ENCODE measurements at regions not wholly inside any gene's neighbourhood (a gene's known extent, or its start where the extent isn't known, plus 50 kb on each side); places are given as distances from the start of the nearest gene placed in this dataset.
"Not testable (repeated sequence)": the region's sequence is repeated elsewhere in the genome, so short reads cannot be mapped to it uniquely, and the experiment has no call there.

DNA sequence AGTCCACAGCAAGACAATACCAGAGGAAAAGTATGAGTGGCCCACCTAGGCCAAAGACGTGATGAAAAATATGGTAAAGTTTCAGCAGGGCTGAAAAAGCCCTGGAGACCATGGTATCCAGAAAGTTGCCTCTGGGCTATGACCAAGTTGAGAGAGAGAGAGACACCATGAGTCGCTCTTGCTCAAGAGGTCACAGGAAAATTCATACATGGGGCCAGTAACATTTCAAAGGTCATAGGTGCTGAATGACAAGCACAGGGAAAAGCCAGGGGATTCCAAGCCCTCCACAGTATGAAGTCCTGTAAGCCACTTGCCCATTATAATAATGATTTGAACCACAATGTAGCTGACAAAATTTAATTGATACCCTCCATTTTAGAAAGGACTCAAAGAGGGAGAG is 657.7 kb upstream of the CITED2 start:
- DNase-seq, result no peak

DNA sequence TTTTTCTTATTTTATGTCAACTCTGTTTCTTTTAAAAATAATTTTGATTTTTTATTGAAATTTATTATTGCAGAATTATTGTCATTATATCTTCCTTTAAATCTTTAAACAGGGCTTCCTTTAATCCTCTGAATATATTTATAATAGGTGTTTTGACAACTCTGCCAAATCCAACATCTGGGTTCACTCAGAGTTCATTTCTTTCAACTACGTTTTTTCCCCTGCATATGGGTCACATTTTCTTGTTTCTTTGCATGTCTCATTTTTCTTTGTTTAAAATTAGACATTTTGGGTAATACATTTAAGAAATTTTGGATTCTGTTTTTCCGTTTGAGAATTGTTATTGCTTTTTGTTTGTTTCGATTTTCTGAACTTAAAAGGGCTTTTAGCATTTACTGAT is 655.1 kb upstream of the CITED2 start:
- DNase-seq, result no peak

DNA sequence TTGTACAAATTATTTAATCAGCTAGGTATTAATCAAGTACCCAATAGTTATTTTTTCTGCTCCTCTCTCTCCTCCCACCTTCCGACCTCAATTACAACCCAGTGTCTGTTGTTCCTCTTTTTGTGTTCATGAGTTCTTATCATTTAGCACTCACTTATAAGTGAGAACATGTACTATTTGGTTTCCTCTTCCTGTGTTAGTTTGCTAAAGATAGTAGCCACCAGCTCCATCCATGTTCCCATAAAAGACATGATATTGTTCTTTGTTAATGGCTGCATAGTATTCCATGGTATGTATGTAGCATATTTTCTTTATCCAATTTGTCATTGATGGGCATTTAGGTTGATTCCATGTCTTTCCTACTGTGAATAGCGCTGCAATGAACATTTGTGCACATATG is 652.8 kb upstream of the CITED2 start:
- no peak for DNase-seq

GRCh38 chr6:140026546-140026945 is 652.1 kb upstream of the CITED2 start:
- no peak for DNase-seq

DNA sequence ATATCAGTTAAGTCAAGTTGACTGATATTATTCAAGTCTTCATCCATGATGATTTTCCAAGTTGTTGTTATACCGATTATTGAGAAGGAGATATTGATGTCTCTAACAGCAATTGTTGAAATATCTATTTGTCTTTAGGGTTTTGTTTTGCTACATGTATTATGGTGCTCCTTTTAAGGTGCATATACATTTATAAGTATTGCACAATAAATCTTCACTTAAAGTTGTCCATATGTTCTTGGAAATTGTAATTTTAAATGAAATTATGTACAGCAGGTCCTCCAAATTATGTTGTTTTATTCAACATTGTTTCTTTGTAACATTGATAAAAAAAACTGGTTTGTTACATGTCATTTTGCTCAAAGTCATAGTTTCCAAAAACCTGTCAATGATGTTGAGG is 650.7 kb upstream of the CITED2 start:
- DNase-seq, result no peak

DNA sequence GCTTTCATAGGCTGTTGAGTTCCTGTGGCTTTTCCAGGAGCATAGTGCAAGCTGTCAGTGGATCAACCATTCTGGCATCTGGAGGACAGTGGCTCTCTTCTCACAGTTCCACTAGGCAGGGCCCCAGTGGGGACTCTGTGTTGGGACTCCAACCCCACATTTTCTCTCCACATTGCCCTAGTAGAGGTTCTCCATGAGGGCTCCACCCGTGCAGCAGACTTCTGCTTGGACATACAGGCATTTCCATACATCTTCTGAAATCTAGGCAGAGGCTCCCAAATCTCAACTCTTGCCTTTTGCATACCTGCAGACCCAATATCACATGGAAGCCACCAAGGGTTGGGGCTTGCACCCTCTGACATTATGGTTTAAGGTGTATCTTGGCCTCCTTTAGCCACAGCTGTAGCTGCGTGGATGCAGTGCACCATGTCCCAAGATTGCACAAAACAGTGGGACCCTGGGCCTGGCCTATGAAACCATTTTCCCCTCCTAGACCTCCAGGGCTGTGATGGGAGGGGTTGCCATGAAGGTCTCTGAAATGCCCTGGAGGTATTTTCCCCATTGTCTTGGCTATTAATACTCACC is 645.9 kb upstream of the CITED2 start:
- no peak for DNase-seq

GRCh38 chr6:140018588-140018987 is 644.1 kb upstream of the CITED2 start:
- DNase-seq, result no peak

DNA sequence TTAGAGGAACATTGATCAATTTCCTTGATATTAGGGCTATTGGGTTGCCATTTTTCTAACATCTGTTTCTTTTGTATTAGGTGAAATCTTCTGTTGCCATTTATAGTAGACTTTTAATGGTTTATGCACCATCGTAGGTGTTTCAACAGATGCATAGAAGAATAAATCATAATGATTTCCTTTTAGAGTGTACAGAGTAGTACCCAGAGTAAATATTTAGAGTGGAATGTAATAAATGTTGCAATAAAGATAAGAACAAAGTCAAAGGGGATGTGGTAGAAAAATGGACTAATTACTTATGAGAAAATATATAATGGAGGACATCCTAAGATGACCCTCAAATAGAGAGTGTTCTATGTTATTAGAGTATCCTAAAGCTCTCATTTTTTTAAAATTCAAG is 643.0 kb upstream of the CITED2 start:
- DNase-seq, result no peak

- DNase-seq, result no peak
These were observed 637.7 kb upstream of the CITED2 start for GRCh38 chr6:140012150-140012549.

GRCh38 chr6:140011537-140011936 is 637.1 kb upstream of the CITED2 start:
- DNase-seq, result no peak

GRCh38 chr6:140009286-140009685 is 634.8 kb upstream of the CITED2 start:
- DNase-seq, result no peak

GRCh38 chr6:140007525-140007924 is 633.1 kb upstream of the CITED2 start:
- no peak for DNase-seq

DNA sequence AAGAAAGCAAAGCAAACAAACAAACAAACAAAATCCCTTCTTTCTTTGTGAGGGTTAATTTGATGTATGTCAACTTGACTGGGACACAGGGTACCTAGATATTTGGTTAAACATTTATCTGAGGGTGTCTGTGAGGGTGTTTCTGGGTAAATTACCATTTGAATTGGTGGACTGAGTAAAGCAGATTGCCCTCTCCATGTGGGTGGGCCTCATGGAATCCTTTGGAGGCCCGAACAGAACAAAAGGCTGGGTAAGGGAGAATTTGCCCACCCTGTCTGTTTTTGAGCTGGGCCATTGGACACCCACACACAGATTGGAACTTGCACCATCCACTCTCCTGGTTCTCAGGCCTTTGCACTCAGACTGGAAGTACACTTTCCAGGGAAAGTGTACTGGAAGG is 628.8 kb upstream of the CITED2 start:
- no peak for DNase-seq

- no peak for DNase-seq
These were observed 628.1 kb upstream of the CITED2 start for GRCh38 chr6:140002396-140003022.

GRCh38 chr6:140001821-140002341 is 627.4 kb upstream of the CITED2 start:
- DNase-seq, result no peak

GRCh38 chr6:140001005-140001404 is 626.6 kb upstream of the CITED2 start:
- no peak for DNase-seq

DNA sequence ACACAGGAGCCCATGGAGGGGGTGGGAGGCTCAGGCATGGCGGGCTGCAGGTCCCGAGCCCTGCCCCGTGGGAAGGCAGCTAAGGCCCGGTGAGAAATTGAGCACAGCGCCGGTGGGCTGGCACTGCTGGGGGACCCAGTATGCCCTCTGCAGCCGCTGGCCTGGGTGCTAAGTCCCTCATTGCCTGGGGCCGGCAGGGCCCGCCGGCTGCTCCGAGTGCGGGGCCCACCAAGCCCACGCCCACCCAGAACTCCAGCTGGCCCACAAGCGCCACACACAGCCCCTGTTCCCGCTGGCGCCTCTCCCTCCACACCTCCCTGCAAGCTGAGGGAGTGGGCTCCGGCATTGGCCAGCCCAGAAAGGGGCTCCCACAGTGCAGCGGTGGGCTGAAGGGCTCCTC is 625.2 kb upstream of the CITED2 start:
- not testable (repeated sequence) for DNase-seq

GRCh38 chr6:139998478-139998877 is 624.0 kb upstream of the CITED2 start:
- not testable (repeated sequence) for DNase-seq

DNA sequence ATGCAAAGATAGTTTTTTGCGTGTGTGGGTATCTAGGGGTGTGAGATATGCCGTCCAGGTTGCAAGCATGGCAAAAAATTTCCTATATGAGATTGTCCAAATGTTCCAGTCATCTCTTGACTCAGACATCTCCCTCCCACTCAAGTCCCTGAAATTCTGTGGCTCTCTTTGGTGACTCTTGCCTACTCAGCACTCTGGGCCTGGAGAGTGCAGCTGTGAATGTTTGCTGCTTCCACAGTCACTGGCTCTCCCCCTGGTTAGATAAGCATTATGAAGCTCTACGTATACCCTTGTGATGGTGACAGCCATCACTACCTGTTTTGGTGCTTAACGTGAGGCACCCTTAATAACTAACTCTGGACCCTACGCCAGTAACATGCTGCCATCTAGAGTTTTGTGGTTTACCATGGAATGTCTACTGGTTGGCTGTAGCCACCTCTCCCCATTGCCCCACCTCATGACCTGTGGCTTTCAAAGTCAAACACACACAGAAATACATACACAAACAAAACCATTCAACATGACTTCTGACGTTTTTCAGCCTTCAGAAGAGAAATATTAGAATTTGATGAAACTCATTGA is 621.9 kb upstream of the CITED2 start:
- DNase-seq, result no peak

- no peak for DNase-seq
These were observed 620.5 kb upstream of the CITED2 start for GRCh38 chr6:139994998-139995397.

DNA sequence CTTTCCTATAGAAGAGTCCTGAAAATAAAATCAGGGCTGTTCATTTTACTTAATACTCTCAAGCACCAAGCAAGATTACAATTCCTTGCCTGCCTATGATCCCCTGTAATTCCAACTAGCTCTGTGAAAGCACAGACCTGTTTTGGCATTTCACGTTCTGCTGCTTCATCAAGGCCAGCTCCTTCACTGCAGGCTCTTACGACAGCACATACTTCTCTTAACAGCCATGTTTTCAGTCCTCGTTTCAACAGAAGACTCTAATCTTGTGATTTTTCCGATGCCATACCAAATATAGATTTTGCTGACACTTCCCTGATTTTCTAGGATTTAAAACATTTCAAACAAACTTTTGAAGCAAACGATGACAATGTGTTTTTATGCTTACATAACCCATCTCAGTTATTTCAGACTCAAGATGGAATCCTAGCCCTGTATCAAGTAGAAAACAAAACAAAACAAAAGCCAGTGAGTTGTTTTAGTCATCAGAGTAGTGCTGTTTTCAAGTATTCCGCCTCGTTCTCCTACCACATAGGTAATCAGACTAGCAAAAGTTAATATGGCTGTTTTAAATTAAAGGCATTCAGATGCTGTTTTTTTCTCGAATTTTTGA is 616.5 kb upstream of the CITED2 start:
- no peak for DNase-seq

GRCh38 chr6:139990026-139990686 is 615.7 kb upstream of the CITED2 start:
- DNase-seq, result no peak

DNA sequence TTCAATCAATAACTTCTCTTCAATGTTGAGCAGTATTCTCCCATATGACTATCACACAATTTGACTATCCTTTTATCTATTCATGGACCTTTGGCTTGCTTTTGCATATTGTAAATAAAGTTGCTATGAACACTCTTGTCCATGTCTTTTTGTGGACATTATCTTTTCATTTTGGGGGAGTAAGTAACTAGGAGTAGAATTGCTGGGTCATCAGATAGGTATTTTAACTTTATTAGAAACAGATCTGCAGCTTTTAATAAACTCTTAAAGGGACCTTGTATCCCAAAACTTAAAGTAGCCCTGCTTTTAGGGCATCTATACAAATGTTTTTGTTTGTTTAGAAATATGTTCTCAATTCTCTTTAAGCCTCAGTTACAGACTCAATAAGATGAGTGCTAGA is 614.2 kb upstream of the CITED2 start:
- no peak for DNase-seq

DNA sequence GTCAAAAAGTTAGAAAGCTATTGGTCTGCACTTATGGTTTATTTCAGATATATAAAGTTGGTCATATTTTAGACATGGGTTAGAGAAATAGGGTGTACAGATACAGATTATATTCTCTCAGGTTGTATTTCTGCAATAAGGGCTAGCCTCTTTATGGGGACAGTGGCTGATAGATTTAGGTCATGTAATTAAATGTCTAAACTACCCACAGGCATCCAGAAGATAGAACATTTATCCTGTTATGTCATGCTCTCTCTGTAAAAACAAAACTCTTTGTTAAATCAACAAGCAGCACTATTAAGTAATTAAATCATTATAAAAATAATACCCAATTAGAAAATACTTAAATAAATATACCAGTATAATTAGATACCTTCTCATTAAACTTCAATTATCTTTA is 612.6 kb upstream of the CITED2 start:
- DNase-seq, result no peak

Data from NCI-H2029 treated with DMSO at 0.1 percent for 48 hours (cell line).